ENCODE measurements at regions not wholly inside any gene's neighbourhood (a gene's known extent, or its start where the extent isn't known, plus 50 kb on each side); places are given as distances from the start of the nearest gene placed in this dataset.
"Not testable (repeated sequence)": the region's sequence is repeated elsewhere in the genome, so short reads cannot be mapped to it uniquely, and the experiment has no call there.

DNA sequence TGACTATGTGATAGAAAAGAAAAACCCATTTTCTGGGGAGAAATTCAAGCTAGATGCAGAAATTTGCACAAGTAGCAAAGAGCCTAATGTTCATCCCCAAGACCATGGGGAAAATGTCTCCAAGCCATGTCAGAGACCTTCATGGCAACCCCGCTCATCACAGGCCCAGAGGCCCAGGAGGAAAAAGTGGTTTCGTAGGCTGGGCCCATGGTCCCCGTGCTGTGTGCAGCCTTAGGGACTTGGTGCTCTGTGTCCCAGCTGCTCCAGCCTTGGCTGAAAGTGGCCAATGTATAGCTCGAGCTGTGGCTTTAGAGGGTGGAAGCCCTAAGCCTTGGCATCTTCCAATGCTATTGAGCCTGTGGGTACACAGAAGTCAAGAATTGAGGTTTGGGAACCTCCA lies 711.2 kb upstream of the ZNF608 start:
- TF ChIP-seq, protein P1, sequence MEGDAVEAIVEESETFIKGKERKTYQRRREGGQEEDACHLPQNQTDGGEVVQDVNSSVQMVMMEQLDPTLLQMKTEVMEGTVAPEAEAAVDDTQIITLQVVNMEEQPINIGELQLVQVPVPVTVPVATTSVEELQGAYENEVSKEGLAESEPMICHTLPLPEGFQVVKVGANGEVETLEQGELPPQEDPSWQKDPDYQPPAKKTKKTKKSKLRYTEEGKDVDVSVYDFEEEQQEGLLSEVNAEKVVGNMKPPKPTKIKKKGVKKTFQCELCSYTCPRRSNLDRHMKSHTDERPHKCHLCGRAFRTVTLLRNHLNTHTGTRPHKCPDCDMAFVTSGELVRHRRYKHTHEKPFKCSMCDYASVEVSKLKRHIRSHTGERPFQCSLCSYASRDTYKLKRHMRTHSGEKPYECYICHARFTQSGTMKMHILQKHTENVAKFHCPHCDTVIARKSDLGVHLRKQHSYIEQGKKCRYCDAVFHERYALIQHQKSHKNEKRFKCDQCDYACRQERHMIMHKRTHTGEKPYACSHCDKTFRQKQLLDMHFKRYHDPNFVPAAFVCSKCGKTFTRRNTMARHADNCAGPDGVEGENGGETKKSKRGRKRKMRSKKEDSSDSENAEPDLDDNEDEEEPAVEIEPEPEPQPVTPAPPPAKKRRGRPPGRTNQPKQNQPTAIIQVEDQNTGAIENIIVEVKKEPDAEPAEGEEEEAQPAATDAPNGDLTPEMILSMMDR (IDR thresholded peaks at IDR 0.05): no peak
- TF ChIP-seq POLR2A (IDR thresholded peaks at IDR 0.05): no peak
- H3K4me1 ChIP-seq: no peaks in the 10 kb centered on the region

DNA sequence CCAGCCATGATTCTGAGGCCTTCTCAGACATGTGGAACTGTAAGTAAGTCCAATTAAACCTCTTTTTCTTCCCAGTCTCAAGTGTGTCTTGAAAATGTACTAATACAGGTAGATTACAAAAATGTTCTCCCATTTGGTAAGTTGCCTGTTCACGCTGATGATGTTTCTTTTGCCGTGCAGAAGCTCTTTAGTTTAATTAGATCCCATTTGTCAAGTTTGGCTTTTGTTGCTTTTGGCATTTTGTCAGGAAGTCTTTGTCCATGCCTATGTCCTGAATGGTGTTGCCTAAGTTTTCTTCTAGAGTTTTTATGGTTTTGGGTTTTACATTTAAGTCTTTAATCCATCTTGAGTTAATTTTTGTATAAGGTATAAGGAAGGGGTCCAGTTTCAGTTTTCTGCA lies 712.5 kb upstream of the ZNF608 start:
- H3K4me3 ChIP-seq; intact Hi-C loops (cut with DNase I); H3K36me3 ChIP-seq; H3K9me3 ChIP-seq; H3K4me1 ChIP-seq; H3K27me3 ChIP-seq; ATAC-seq; H3K27ac ChIP-seq; DNase-seq: not testable (repeated sequence)
- 83 to 90% (median 87%) methylated on average over 2 of the region's 2 CpGs for WGBS, 4 donors

More for the DNA sequence above, 711.2 kb upstream of the ZNF608 start:
- Histone ChIP-seq H3K4me3 (no peak overlapping the region), H3K27me3 (no peaks in the 10 kb centered on the region), H3K27ac (no peak overlapping the region), H3K36me3 (no peaks in the 10 kb centered on the region), H3K9me3 (peaks cover 0 to 3% (median 0%) of the 10 kb centered on the region in 12 donors)
- 85 to 97% (median 91%) methylated on average over 4 of the region's 4 CpGs for WGBS, 4 donors
- no peak for DNase-seq
- ATAC-seq: no peak
- intact Hi-C loops (cut with DNase I): no loop called here

DNA sequence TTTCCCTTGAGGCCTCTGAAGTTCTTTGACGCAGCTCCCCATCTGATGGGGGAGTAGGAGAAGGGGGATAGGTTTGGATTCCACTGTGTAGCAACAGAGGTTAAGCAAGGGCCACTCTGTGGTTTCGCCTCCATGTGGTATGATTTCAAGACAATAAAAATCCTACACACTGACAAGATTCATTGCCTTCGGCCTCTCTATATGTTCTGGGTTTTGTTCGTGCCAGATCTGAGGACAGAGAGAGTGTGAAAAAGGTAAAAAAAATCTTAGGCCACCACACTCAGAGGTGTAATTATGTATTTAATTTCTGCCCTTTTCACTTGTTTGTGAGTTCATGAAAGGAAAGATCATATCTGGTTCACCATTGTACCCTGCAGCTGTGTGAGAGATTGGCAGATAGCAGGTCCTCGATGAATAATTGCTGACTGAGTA lies 715.2 kb upstream of the ZNF608 start:
- Histone ChIP-seq H3K27me3 (no peaks in the 10 kb centered on the region), H3K4me1 (no peaks in the 10 kb centered on the region), H3K36me3 (no peaks in the 10 kb centered on the region), H3K9me3 (peaks cover 0 to 3% (median 0%) of the 10 kb centered on the region in 12 donors), H3K4me3 (no peak overlapping the region), H3K27ac (no peak overlapping the region)
- intact Hi-C loops (cut with DNase I): no loop called here
- TF ChIP-seq POLR2A (IDR thresholded peaks at IDR 0.05): no peak
- TF ChIP-seq, protein P1 (IDR thresholded peaks at IDR 0.05): no peak
- no peak for DNase-seq
- no peak for ATAC-seq
- WGBS, 4 donors: 88 to 91% (median 89%) methylated on average over 5 of the region's 5 CpGs

DNA sequence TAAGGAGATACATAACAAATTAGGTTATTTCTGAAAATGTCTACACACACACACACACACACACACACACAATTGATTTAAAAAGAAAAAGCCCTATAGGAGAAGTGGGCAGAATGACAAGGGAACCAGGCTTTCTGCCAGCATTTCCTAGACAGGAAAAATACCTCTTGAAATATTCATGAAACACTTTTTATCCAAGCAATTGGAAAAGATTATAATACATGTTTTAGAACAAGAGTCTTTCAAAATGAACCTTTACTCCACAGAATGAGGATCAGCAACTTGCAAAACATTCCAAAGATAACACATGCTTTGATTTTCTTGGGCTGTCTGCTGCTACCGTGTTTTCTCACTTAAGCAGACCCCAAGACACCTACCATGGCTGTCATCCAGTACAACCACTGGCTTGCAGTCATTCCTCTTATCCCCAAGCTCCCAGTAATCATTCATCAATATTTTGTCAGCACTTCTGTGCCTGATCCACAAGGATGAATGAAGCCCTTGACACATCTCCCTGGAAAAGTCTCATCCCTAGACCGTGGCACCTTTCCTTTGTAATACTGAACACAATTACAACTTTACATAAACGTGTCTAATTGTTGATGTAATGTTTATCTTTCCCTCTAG lies 717.1 kb upstream of the ZNF608 start:
- DNase-seq: no peak
- ATAC-seq: no peak
- intact Hi-C loops (cut with DNase I): no loop called here
- Histone ChIP-seq H3K9me3 (no peaks in the 10 kb centered on the region), H3K27me3 (no peaks in the 10 kb centered on the region), H3K4me1 (no peaks in the 10 kb centered on the region), H3K36me3 (no peaks in the 10 kb centered on the region), H3K27ac (no peak overlapping the region), H3K4me3 (no peak overlapping the region)
- TF ChIP-seq POLR2A (IDR thresholded peaks at IDR 0.05): no peak
- TF ChIP-seq, protein P1 (IDR thresholded peaks at IDR 0.05): no peak
- 59 to 70% (median 62%) methylated on average over 3 of the region's 3 CpGs for WGBS, 4 donors

DNA sequence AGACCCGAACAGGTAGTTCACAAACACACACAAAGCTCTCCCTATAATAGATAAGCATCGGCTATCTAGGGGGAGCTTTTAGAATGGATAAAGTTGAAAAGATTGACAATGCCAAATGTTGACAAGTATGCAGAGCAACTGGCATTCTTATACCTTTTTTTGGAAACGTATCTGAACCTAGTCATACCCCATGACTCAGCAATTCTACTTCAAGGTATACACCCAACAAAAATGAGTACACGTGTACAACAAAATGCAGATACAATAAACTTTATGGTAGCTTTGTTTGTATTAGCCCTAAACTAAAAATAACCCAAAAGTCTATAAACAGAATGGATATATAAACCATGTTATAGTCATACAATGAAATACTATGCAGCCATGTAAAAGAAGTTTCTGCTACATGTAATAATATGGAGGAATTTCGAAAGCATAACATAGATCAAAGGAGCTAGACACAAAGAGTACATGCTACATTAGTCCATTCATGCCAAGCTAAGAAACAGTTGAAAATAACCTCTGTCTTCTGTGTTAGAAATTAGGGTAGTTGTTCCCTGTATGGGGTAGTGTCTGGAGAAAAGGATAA lies 718.5 kb upstream of the ZNF608 start:
- TF ChIP-seq, protein P1 (IDR thresholded peaks at IDR 0.05): no peak
- TF ChIP-seq POLR2A (IDR thresholded peaks at IDR 0.05): no peak
- H3K4me1 ChIP-seq: no peaks in the 10 kb centered on the region
- H3K27me3 ChIP-seq: no peaks in the 10 kb centered on the region
- H3K27ac ChIP-seq: no peak overlapping the region
- DNase-seq (no peak), ATAC-seq (no peak)
- no peak overlapping the region for H3K4me3 ChIP-seq
- no peaks in the 10 kb centered on the region for H3K9me3 ChIP-seq
- H3K36me3 ChIP-seq: no peaks in the 10 kb centered on the region
- intact Hi-C loops (cut with DNase I): no loop called here
- WGBS, 4 donors: 90 to 91% (median 91%) methylated on average over 5 of the region's 5 CpGs
